ENCODE measurements at regions not wholly inside any gene's neighbourhood (a gene's known extent, or its start where the extent isn't known, plus 50 kb on each side); places are given as distances from the start of the nearest gene placed in this dataset.

- DNase-seq (ENCODE audit: low spot score) = no peak
Observed at GRCh38 chr13:47049276-47049989, 152.6 kb upstream of the HTR2A start.

GRCh38 chr13:47046706-47047105, 149.9 kb upstream of the HTR2A start:
- no peak for DNase-seq (ENCODE audit: low spot score)

- DNase-seq (ENCODE audit: low spot score) = no peak
Observed at GRCh38 chr13:47044842-47045241, 148.0 kb upstream of the HTR2A start.

GRCh38 chr13:47039106-47039505, 142.3 kb upstream of the HTR2A start:
- DNase-seq (ENCODE audit: low spot score) = no peak

GRCh38 chr13:47038188-47038587, 141.3 kb upstream of the HTR2A start:
- DNase-seq (ENCODE audit: low spot score) = no peak

GRCh38 chr13:47036294-47037008, 139.6 kb upstream of the HTR2A start:
- no peak for DNase-seq (ENCODE audit: low spot score)

GRCh38 chr13:47033216-47033615, 136.4 kb upstream of the HTR2A start:
- peak; percentile 5 for DNase-seq (ENCODE audit: low spot score)

- no peak for DNase-seq (ENCODE audit: low spot score)
Observed at GRCh38 chr13:47027780-47028437, 131.1 kb upstream of the HTR2A start.

- DNase-seq (ENCODE audit: low spot score) = no peak
Observed at GRCh38 chr13:47025791-47026447, 129.1 kb upstream of the HTR2A start.

GRCh38 chr13:47019977-47020376, 123.1 kb upstream of the HTR2A start:
- no peak for DNase-seq (ENCODE audit: low spot score)

GRCh38 chr13:47017476-47017875, 120.6 kb upstream of the HTR2A start:
- no peak for DNase-seq (ENCODE audit: low spot score)

- no peak for DNase-seq (ENCODE audit: low spot score)
Observed at GRCh38 chr13:47008318-47008717, 111.5 kb upstream of the HTR2A start.

- DNase-seq (ENCODE audit: low spot score) = no peak
Observed at GRCh38 chr13:47005756-47006414, 109.0 kb upstream of the HTR2A start.

GRCh38 chr13:47004540-47004939, 107.7 kb upstream of the HTR2A start:
- no peak for DNase-seq (ENCODE audit: low spot score)

GRCh38 chr13:47004027-47004426, 107.2 kb upstream of the HTR2A start:
- DNase-seq (ENCODE audit: low spot score) = no peak

- no peak for DNase-seq (ENCODE audit: low spot score)
Observed at GRCh38 chr13:47000165-47000564, 103.3 kb upstream of the HTR2A start.

- no peak for DNase-seq (ENCODE audit: low spot score)
Observed at GRCh38 chr13:46996316-46997030, 99.6 kb upstream of the HTR2A start.

GRCh38 chr13:46995874-46996273, 99.0 kb upstream of the HTR2A start:
- no peak for DNase-seq (ENCODE audit: low spot score)

GRCh38 chr13:46994492-46994891, 97.6 kb upstream of the HTR2A start:
- DNase-seq (ENCODE audit: low spot score) = no peak

GRCh38 chr13:46992383-46992952, 95.6 kb upstream of the HTR2A start:
- no peak for DNase-seq (ENCODE audit: low spot score)

- no peak for DNase-seq (ENCODE audit: low spot score)
Observed at GRCh38 chr13:46983881-46984280, 87.0 kb upstream of the HTR2A start.
